NB4 (cell line): ENCODE measurements at regions not wholly inside any gene's neighbourhood (a gene's known extent, or its start where the extent isn't known, plus 50 kb on each side); places are given as distances from the start of the nearest gene placed in this dataset.

Source experiments
- POLR2A ChIP-seq: IDR thresholded peaks from 2 replicates; pipeline ENCODE4 v1.6.1; 2011; ENCODE audit warnings: mild to moderate bottlenecking; ENCODE audit not compliant: insufficient read length; ENCODE audit errors: extremely low read depth
- TF ChIP-seq, protein P1 (sequence below): IDR thresholded peaks from 2 replicates; pipeline ENCODE4 v1.6.1; 2011; ENCODE audit warnings: low read depth, low read length
- TF ChIP-seq, protein P2 (sequence below): IDR thresholded peaks from one replicate; pipeline ENCODE4 v1.5.1; 2012; ENCODE audit warnings: low read depth, low read length

DNA sequence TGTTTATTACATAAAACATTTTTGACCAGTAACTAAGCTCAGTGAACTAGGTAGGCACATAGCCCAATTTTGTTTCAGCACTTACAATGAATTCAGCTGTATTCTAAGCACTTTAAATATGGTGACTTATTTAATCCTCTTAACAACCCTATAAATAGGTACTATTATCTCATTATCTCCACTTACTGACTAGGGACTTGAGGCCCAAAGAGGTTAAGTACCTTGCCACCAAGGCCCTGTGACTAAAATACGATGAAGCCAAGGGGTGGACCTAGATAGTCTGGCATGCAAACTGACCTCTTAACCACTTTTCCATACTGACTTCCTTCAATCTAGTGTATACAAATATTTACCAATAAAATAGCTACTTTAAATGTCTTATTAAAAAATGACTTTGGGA, 266.4 kb downstream of the ZNF608 start:
- no peak for TF ChIP-seq POLR2A
- TF ChIP-seq, protein P1, sequence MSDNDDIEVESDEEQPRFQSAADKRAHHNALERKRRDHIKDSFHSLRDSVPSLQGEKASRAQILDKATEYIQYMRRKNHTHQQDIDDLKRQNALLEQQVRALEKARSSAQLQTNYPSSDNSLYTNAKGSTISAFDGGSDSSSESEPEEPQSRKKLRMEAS: no peak
- TF ChIP-seq, protein P2, sequence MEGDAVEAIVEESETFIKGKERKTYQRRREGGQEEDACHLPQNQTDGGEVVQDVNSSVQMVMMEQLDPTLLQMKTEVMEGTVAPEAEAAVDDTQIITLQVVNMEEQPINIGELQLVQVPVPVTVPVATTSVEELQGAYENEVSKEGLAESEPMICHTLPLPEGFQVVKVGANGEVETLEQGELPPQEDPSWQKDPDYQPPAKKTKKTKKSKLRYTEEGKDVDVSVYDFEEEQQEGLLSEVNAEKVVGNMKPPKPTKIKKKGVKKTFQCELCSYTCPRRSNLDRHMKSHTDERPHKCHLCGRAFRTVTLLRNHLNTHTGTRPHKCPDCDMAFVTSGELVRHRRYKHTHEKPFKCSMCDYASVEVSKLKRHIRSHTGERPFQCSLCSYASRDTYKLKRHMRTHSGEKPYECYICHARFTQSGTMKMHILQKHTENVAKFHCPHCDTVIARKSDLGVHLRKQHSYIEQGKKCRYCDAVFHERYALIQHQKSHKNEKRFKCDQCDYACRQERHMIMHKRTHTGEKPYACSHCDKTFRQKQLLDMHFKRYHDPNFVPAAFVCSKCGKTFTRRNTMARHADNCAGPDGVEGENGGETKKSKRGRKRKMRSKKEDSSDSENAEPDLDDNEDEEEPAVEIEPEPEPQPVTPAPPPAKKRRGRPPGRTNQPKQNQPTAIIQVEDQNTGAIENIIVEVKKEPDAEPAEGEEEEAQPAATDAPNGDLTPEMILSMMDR: no peak
